ENCODE measurements at regions not wholly inside any gene's neighbourhood (a gene's known extent, or its start where the extent isn't known, plus 50 kb on each side); places are given as distances from the start of the nearest gene placed in this dataset.
"Not testable (repeated sequence)": the region's sequence is repeated elsewhere in the genome, so short reads cannot be mapped to it uniquely, and the experiment has no call there.

- TF ChIP-seq, protein P1, sequence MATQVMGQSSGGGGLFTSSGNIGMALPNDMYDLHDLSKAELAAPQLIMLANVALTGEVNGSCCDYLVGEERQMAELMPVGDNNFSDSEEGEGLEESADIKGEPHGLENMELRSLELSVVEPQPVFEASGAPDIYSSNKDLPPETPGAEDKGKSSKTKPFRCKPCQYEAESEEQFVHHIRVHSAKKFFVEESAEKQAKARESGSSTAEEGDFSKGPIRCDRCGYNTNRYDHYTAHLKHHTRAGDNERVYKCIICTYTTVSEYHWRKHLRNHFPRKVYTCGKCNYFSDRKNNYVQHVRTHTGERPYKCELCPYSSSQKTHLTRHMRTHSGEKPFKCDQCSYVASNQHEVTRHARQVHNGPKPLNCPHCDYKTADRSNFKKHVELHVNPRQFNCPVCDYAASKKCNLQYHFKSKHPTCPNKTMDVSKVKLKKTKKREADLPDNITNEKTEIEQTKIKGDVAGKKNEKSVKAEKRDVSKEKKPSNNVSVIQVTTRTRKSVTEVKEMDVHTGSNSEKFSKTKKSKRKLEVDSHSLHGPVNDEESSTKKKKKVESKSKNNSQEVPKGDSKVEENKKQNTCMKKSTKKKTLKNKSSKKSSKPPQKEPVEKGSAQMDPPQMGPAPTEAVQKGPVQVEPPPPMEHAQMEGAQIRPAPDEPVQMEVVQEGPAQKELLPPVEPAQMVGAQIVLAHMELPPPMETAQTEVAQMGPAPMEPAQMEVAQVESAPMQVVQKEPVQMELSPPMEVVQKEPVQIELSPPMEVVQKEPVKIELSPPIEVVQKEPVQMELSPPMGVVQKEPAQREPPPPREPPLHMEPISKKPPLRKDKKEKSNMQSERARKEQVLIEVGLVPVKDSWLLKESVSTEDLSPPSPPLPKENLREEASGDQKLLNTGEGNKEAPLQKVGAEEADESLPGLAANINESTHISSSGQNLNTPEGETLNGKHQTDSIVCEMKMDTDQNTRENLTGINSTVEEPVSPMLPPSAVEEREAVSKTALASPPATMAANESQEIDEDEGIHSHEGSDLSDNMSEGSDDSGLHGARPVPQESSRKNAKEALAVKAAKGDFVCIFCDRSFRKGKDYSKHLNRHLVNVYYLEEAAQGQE (IDR thresholded peaks at IDR 0.05; ENCODE audit: low read depth) = no peak
- TF ChIP-seq ZFX (IDR thresholded peaks at IDR 0.05) = no peak
Observed at GRCh38 chr1:242806324-242806723, 281.8 kb upstream of the PLD5 start (continued).

- H3K4me2 ChIP-seq (ENCODE audit: low read length); H3K27ac ChIP-seq (ENCODE audit: low read depth, low read length); H3K27me3 ChIP-seq (ENCODE audit: insufficient read depth, low read length); H3K4me3 ChIP-seq (replicated peaks in 1 of 2; ENCODE audit: low read depth in 1 of 2, low read length in 2 of 2); H3K9me3 ChIP-seq (ENCODE audit: control insufficient read depth in 1 of 2, insufficient read depth in 1 of 2, low read depth in 1 of 2, low read length in 2 of 2); H3K9me2 ChIP-seq (ENCODE audit: insufficient read depth); RAD21 ChIA-PET (ENCODE audit: low non-redundant PET in 1 of 2, low total read pairs in 2 of 2, uncharacterized antibody in 2 of 2, unreplicated experiment in 2 of 2); POLR2A ChIA-PET; H3K9ac ChIP-seq (ENCODE audit: low read length); H4K20me1 ChIP-seq (ENCODE audit: insufficient read depth); intact Hi-C loops (cut with micrococcal nuclease); H3K36me3 ChIP-seq (ENCODE audit: control insufficient read depth in 1 of 2, insufficient read depth in 2 of 2, low read length in 2 of 2); CTCF ChIA-PET; BruUV-seq (replicated peaks); DNase-seq (ENCODE audit: low read depth, low spot score); ATAC-seq; H3K4me1 ChIP-seq (ENCODE audit: control insufficient read depth in 1 of 2, insufficient read depth in 2 of 2, low read length in 2 of 2); H3K79me2 ChIP-seq (ENCODE audit: insufficient read depth, low read length); H2AFZ ChIP-seq (ENCODE audit: low read depth, low read length, poor library complexity, severe bottlenecking): not testable (repeated sequence)
Observed at GRCh38 chr1:242805360-242805759, 280.9 kb upstream of the PLD5 start.

GRCh38 chr1:242802973-242803372, 278.5 kb upstream of the PLD5 start:
- ChIA-PET CTCF (no interaction called here), POLR2A (no interaction called here), RAD21 (ENCODE audit: low non-redundant PET in 1 of 2, low total read pairs in 2 of 2, uncharacterized antibody in 2 of 2, unreplicated experiment in 2 of 2) (no interaction called here)
- Histone ChIP-seq H3K36me3 (ENCODE audit: control insufficient read depth in 1 of 2, insufficient read depth in 2 of 2, low read length in 2 of 2) (no peaks in the 10 kb centered on the region), H3K4me1 (ENCODE audit: control insufficient read depth in 1 of 2, insufficient read depth in 2 of 2, low read length in 2 of 2) (no peaks in the 10 kb centered on the region), H3K9ac (ENCODE audit: low read length) (no peak overlapping the region), H3K79me2 (ENCODE audit: insufficient read depth, low read length) (no peaks in the 10 kb centered on the region), H3K4me3 (replicated peaks in 1 of 2; ENCODE audit: low read depth in 1 of 2, low read length in 2 of 2) (no peak overlapping the region), H3K27me3 (ENCODE audit: insufficient read depth, low read length) (no peaks in the 10 kb centered on the region), H3K9me3 (ENCODE audit: control insufficient read depth in 1 of 2, insufficient read depth in 1 of 2, low read depth in 1 of 2, low read length in 2 of 2) (no peaks in the 10 kb centered on the region), H3K27ac (ENCODE audit: low read depth, low read length) (no peak overlapping the region), H3K9me2 (ENCODE audit: insufficient read depth) (no peaks in the 10 kb centered on the region), H3K4me2 (ENCODE audit: low read length) (no peak overlapping the region), H4K20me1 (ENCODE audit: insufficient read depth) (no peaks in the 10 kb centered on the region), H2AFZ (ENCODE audit: low read depth, low read length, poor library complexity, severe bottlenecking) (no peak overlapping the region)
- TF ChIP-seq CBX3 (IDR thresholded peaks at IDR 0.05; ENCODE audit: low read depth) (no peak), RAD21 (IDR thresholded peaks at IDR 0.05; ENCODE audit: low read depth) (no peak), SIN3A (IDR thresholded peaks at IDR 0.05; ENCODE audit: low read depth) (no peak), YY1 (IDR thresholded peaks at IDR 0.05; ENCODE audit: extremely low read depth, insufficient replicate concordance, low read depth, low read length) (no peak), SP1 (IDR thresholded peaks at IDR 0.05; ENCODE audit: low read depth) (no peak), JUND (IDR thresholded peaks at IDR 0.05) (no peak), CEBPB (IDR thresholded peaks at IDR 0.05; ENCODE audit: low read depth) (no peak)
- TF ChIP-seq, protein P1 (IDR thresholded peaks at IDR 0.05; ENCODE audit: low read depth) = no peak
- no TSS peak for BruUV-seq (replicated peaks)
- intact Hi-C loops (cut with micrococcal nuclease) = no loop called here
- no peak for ATAC-seq
- no peak for DNase-seq (ENCODE audit: low read depth, low spot score)
